ENCODE measurements at regions not wholly inside any gene's neighbourhood (a gene's known extent, or its start where the extent isn't known, plus 50 kb on each side); places are given as distances from the start of the nearest gene placed in this dataset.

GRCh38 chr12:74349925-74350324 is 187.7 kb upstream of the ATXN7L3B start:
- no peak overlapping the region for H2BK12ac ChIP-seq (ENCODE audit: low read depth, low read length)
- H3K36me3 ChIP-seq (ENCODE audit: control insufficient read depth in 2 of 4, insufficient read depth in 4 of 4, low read length in 3 of 4): no peaks in the 10 kb centered on the region
- H2BK20ac ChIP-seq (ENCODE audit: low read length): no peak overlapping the region
- no peak overlapping the region for H3K9ac ChIP-seq (replicated peaks in 1 of 4; ENCODE audit: extremely low read depth in 1 of 4, low read depth in 3 of 4, low read length in 3 of 4)
- no peak overlapping the region for H4K8ac ChIP-seq (ENCODE audit: extremely low read depth, insufficient read depth, low read length)
- H3K79me2 ChIP-seq (ENCODE audit: control insufficient read depth in 1 of 2, insufficient read depth in 2 of 2, low read length in 2 of 2): no peaks in the 10 kb centered on the region
- 93% methylated on average over 3 of the region's 3 CpGs; no CpG with 5 or more reads in 1 of the 2 experiments for WGBS, 2 experiments (ENCODE audit: extremely low coverage in 1 of 2, insufficient coverage in 1 of 2, insufficient read length in 1 of 2, insufficient replicate concordance in 2 of 2, low coverage in 1 of 2, low lambda C conversion rate in 2 of 2, missing lambda C conversion rate in 1 of 2)
- H3K4me3 ChIP-seq (ENCODE audit: extremely low read depth in 1 of 4, insufficient read depth in 2 of 4, low read depth in 3 of 4, low read length in 4 of 4): no peak overlapping the region
- no peak for FAIRE-seq
- H2BK120ac ChIP-seq (replicated peaks; ENCODE audit: low read depth, low read length): no peak overlapping the region
- no peak overlapping the region for H2AK5ac ChIP-seq (ENCODE audit: low read depth, low read length)
- H3K4me1 ChIP-seq (replicated peaks in 1 of 4; ENCODE audit: control insufficient read depth in 3 of 4, insufficient read depth in 4 of 4, low read length in 3 of 4): no peaks in the 10 kb centered on the region
- ChIA-PET POLR2A (ENCODE audit: partially characterized antibody) (no interaction called here), CTCF (ENCODE audit: partially characterized antibody) (interaction anchor here (1.2 kb wide), 1 partner anchor 24 kb away, joined by 3 read pairs; no protein-coding TSS in a partner anchor)
- no peak overlapping the region for H2BK15ac ChIP-seq (ENCODE audit: low read length)
- H3K23ac ChIP-seq (ENCODE audit: insufficient read length): no peak overlapping the region
- no peak overlapping the region for H2BK5ac ChIP-seq (ENCODE audit: low read depth, low read length)
- H4K5ac ChIP-seq (ENCODE audit: insufficient read length, low read depth, low read length): no peak overlapping the region
- no peak overlapping the region for H3K27ac ChIP-seq (ENCODE audit: low read depth, low read length)
- H3K23me2 ChIP-seq (ENCODE audit: low read depth, low read length): no peaks in the 10 kb centered on the region; the same call in 1 of the 2 replicates
- H3K27me3 ChIP-seq (replicated peaks in 1 of 4; ENCODE audit: control insufficient read depth in 3 of 4, extremely low read depth in 1 of 4, insufficient read depth in 3 of 4, low read length in 3 of 4): no peaks in the 10 kb centered on the region
- no peaks in the 10 kb centered on the region for H3K9me3 ChIP-seq (ENCODE audit: insufficient read depth in 2 of 2, low read depth in 1 of 2, low read length in 1 of 2)
- DNase-seq (ENCODE audit: low read depth in 1 of 2, low spot score in 2 of 2): no peak
- H4K20me1 ChIP-seq (replicated peaks in 1 of 2; ENCODE audit: control insufficient read depth in 1 of 2, insufficient read depth in 2 of 2, low read length in 2 of 2): no peaks in the 10 kb centered on the region
- no peak overlapping the region for H2AFZ ChIP-seq (ENCODE audit: low read length)
- no peak overlapping the region for H4K91ac ChIP-seq (replicated peaks; ENCODE audit: insufficient read length, low read length)
- no peak overlapping the region for H3K18ac ChIP-seq (ENCODE audit: extremely low read depth, low read length)
- H3K79me1 ChIP-seq (ENCODE audit: low read depth, low read length): no peaks in the 10 kb centered on the region
- no peak overlapping the region for H3K56ac ChIP-seq (replicated peaks; ENCODE audit: insufficient read length, low read depth, low read length)
- H3K14ac ChIP-seq (ENCODE audit: insufficient read length): no peak overlapping the region
- H3K4ac ChIP-seq (replicated peaks; ENCODE audit: insufficient read length, low read depth, low read length): no peak overlapping the region
- no peak overlapping the region for H3K4me2 ChIP-seq (ENCODE audit: insufficient read depth in 1 of 2, low read depth in 2 of 2, low read length in 2 of 2)
- no peak for TF ChIP-seq POU5F1 (IDR thresholded peaks at IDR 0.05; ENCODE audit: low read depth, low read length)
- no peak for TF ChIP-seq CHD1 (IDR thresholded peaks at IDR 0.05; ENCODE audit: low read depth, low read length)
- TF ChIP-seq TAF7 (optimal IDR thresholded peaks at IDR 0.05; ENCODE audit: borderline replicate concordance, low read depth, low read length): no peak
- no peak for TF ChIP-seq RXRA (IDR thresholded peaks at IDR 0.05; ENCODE audit: insufficient read depth, low read depth, low read length)
- no peak for TF ChIP-seq USF2 (IDR thresholded peaks at IDR 0.05; ENCODE audit: low read length)
- no peak for TF ChIP-seq FOSL1 (IDR thresholded peaks at IDR 0.05; ENCODE audit: insufficient read depth, low read depth, low read length)
- no peak for TF ChIP-seq BRCA1 (IDR thresholded peaks at IDR 0.05; ENCODE audit: low read depth, low read length)
- no peak for TF ChIP-seq SRF (IDR thresholded peaks at IDR 0.05; ENCODE audit: low read depth, low read length)

Data from H1 (cell line).